ENCODE measurements at regions not wholly inside any gene's neighbourhood (a gene's known extent, or its start where the extent isn't known, plus 50 kb on each side); places are given as distances from the start of the nearest gene placed in this dataset.

GRCh38 chr18:76619261-76619620, 124.2 kb upstream of the ZNF516 start:
- TF ChIP-seq CTCF (IDR thresholded peaks at IDR 0.05) (no peak), ZFX (IDR thresholded peaks at IDR 0.05; ENCODE audit: borderline replicate concordance) (no peak)
